GM04504 (cell line): ENCODE measurements at regions not wholly inside any gene's neighbourhood (a gene's known extent, or its start where the extent isn't known, plus 50 kb on each side); places are given as distances from the start of the nearest gene placed in this dataset.

Experiments
- DNase-seq: peaks from one replicate; pipeline ENCODE4 v3.0.0-alpha.2; 2012; ENCODE audit warnings: low read depth

GRCh38 chr18:4638680-4639079, 183.6 kb upstream of the DLGAP1 start:
- no peak for DNase-seq

GRCh38 chr18:4637876-4638275, 182.8 kb upstream of the DLGAP1 start:
- DNase-seq, result no peak

- DNase-seq, result no peak
Measured at GRCh38 chr18:4636967-4637366, 181.9 kb upstream of the DLGAP1 start.

- DNase-seq, result no peak
Measured at GRCh38 chr18:4631239-4631638, 176.1 kb upstream of the DLGAP1 start.

- no peak for DNase-seq
Measured at GRCh38 chr18:4605212-4605611, 150.1 kb upstream of the DLGAP1 start.

GRCh38 chr18:4603955-4604354, 148.8 kb upstream of the DLGAP1 start:
- no peak for DNase-seq

- DNase-seq, result no peak
Measured at GRCh38 chr18:4599312-4599711, 144.2 kb upstream of the DLGAP1 start.

GRCh38 chr18:4597301-4597700, 142.2 kb upstream of the DLGAP1 start:
- no peak for DNase-seq

GRCh38 chr18:4593895-4594294, 138.8 kb upstream of the DLGAP1 start:
- DNase-seq, result no peak

- no peak for DNase-seq
Measured at GRCh38 chr18:4593459-4593858, 138.4 kb upstream of the DLGAP1 start.

- no peak for DNase-seq
Measured at GRCh38 chr18:4589056-4589800, 134.1 kb upstream of the DLGAP1 start.

GRCh38 chr18:4587204-4587603, 132.1 kb upstream of the DLGAP1 start:
- DNase-seq, result no peak

GRCh38 chr18:4586731-4587130, 131.6 kb upstream of the DLGAP1 start:
- no peak for DNase-seq

- DNase-seq, result no peak
Measured at GRCh38 chr18:4582431-4583335, 127.6 kb upstream of the DLGAP1 start.

GRCh38 chr18:4581966-4582365, 126.9 kb upstream of the DLGAP1 start:
- no peak for DNase-seq

- DNase-seq, result no peak
Measured at GRCh38 chr18:4578449-4578848, 123.3 kb upstream of the DLGAP1 start.

GRCh38 chr18:4573735-4574134, 118.6 kb upstream of the DLGAP1 start:
- DNase-seq, result no peak

GRCh38 chr18:4557502-4557901, 102.4 kb upstream of the DLGAP1 start:
- DNase-seq, result no peak

- no peak for DNase-seq
Measured at GRCh38 chr18:4551001-4551360, 95.9 kb upstream of the DLGAP1 start.

GRCh38 chr18:4549164-4549872, 94.2 kb upstream of the DLGAP1 start:
- no peak for DNase-seq

- no peak for DNase-seq
Measured at GRCh38 chr18:4547126-4547525, 92.0 kb upstream of the DLGAP1 start.

- DNase-seq, result no peak
Measured at GRCh38 chr18:4544142-4544541, 89.0 kb upstream of the DLGAP1 start.

- no peak for DNase-seq
Measured at GRCh38 chr18:4543711-4544110, 88.6 kb upstream of the DLGAP1 start.
